ENCODE measurements at regions not wholly inside any gene's neighbourhood (a gene's known extent, or its start where the extent isn't known, plus 50 kb on each side); places are given as distances from the start of the nearest gene placed in this dataset.

- Histone ChIP-seq H3K4me3 (ENCODE audit: low read length in 3 of 3) (no peak overlapping the region), H3K4me1 (ENCODE audit: control insufficient read depth in 2 of 3, insufficient read depth in 2 of 3, low read depth in 1 of 3, low read length in 3 of 3) (no peaks in the 10 kb centered on the region), H3K9ac (ENCODE audit: low read length in 3 of 3) (no peak overlapping the region), H3K27me3 (ENCODE audit: control insufficient read depth, insufficient read depth, low read length) (no peaks in the 10 kb centered on the region), H3K36me3 (ENCODE audit: control insufficient read depth in 2 of 3, insufficient read depth in 3 of 3, low read length in 3 of 3) (no peaks in the 10 kb centered on the region), H3K27ac (ENCODE audit: low read depth in 2 of 2, low read length in 2 of 2) (no peak overlapping the region), H3K9me3 (ENCODE audit: control insufficient read depth in 2 of 3, insufficient read depth in 1 of 3, low read length in 3 of 3) (no peaks in the 10 kb centered on the region)
- TF ChIP-seq, protein P1, sequence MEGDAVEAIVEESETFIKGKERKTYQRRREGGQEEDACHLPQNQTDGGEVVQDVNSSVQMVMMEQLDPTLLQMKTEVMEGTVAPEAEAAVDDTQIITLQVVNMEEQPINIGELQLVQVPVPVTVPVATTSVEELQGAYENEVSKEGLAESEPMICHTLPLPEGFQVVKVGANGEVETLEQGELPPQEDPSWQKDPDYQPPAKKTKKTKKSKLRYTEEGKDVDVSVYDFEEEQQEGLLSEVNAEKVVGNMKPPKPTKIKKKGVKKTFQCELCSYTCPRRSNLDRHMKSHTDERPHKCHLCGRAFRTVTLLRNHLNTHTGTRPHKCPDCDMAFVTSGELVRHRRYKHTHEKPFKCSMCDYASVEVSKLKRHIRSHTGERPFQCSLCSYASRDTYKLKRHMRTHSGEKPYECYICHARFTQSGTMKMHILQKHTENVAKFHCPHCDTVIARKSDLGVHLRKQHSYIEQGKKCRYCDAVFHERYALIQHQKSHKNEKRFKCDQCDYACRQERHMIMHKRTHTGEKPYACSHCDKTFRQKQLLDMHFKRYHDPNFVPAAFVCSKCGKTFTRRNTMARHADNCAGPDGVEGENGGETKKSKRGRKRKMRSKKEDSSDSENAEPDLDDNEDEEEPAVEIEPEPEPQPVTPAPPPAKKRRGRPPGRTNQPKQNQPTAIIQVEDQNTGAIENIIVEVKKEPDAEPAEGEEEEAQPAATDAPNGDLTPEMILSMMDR (IDR thresholded peaks at IDR 0.05; ENCODE audit: borderline replicate concordance, extremely low read depth, insufficient read depth) = no peak
- intact Hi-C loops (cut with DNase I) = no loop called here
- no peak for DNase-seq
- no peak for FAIRE-seq
These were observed 1026.8 kb upstream of the EPHA7 start for GRCh38 chr6:94446120-94446519.

GRCh38 chr6:94443701-94444100 lies 1024.3 kb upstream of the EPHA7 start:
- Histone ChIP-seq H3K36me3 (ENCODE audit: control insufficient read depth in 2 of 3, insufficient read depth in 3 of 3, low read length in 3 of 3) (no peaks in the 10 kb centered on the region), H3K9ac (ENCODE audit: low read length in 3 of 3) (no peak overlapping the region), H3K4me1 (ENCODE audit: control insufficient read depth in 2 of 3, insufficient read depth in 2 of 3, low read depth in 1 of 3, low read length in 3 of 3) (no peaks in the 10 kb centered on the region), H3K27ac (ENCODE audit: low read depth in 2 of 2, low read length in 2 of 2) (no peak overlapping the region), H3K4me3 (ENCODE audit: low read length in 3 of 3) (no peak overlapping the region), H3K9me3 (ENCODE audit: control insufficient read depth in 2 of 3, insufficient read depth in 1 of 3, low read length in 3 of 3) (no peaks in the 10 kb centered on the region), H3K27me3 (ENCODE audit: control insufficient read depth, insufficient read depth, low read length) (no peaks in the 10 kb centered on the region)
- TF ChIP-seq, protein P1 (IDR thresholded peaks at IDR 0.05; ENCODE audit: borderline replicate concordance, extremely low read depth, insufficient read depth) = no peak
- DNase-seq (no peak), FAIRE-seq (no peak)
- intact Hi-C loops (cut with DNase I) = no loop called here

GRCh38 chr6:94424692-94425091 lies 1005.3 kb upstream of the EPHA7 start:
- H3K36me3 ChIP-seq (ENCODE audit: control insufficient read depth in 2 of 3, insufficient read depth in 3 of 3, low read length in 3 of 3) = no peaks in the 10 kb centered on the region

More at GRCh38 chr6:94424692-94425091, 1005.3 kb upstream of the EPHA7 start:
- intact Hi-C loops (cut with DNase I) = no loop called here
- no peak for FAIRE-seq
- H3K27me3 ChIP-seq (ENCODE audit: control insufficient read depth, insufficient read depth, low read length) = no peaks in the 10 kb centered on the region
- DNase-seq = no peak
- TF ChIP-seq, protein P1 (IDR thresholded peaks at IDR 0.05; ENCODE audit: borderline replicate concordance, extremely low read depth, insufficient read depth) = no peak
- no peaks in the 10 kb centered on the region for H3K4me1 ChIP-seq (ENCODE audit: control insufficient read depth in 2 of 3, insufficient read depth in 2 of 3, low read depth in 1 of 3, low read length in 3 of 3)
- H3K4me3 ChIP-seq (ENCODE audit: low read length in 3 of 3) = no peak overlapping the region
- no peak overlapping the region for H3K9ac ChIP-seq (ENCODE audit: low read length in 3 of 3)
- H3K27ac ChIP-seq (ENCODE audit: low read depth in 2 of 2, low read length in 2 of 2) = no peak overlapping the region
- H3K9me3 ChIP-seq (ENCODE audit: control insufficient read depth in 2 of 3, insufficient read depth in 1 of 3, low read length in 3 of 3) = peaks cover 0 to 5% (median 0%) of the 10 kb centered on the region in 3 donors

Measured in kidney (tissue), 13 donors.